GM12864 (cell line): ENCODE measurements at regions not wholly inside any gene's neighbourhood (a gene's known extent, or its start where the extent isn't known, plus 50 kb on each side); places are given as distances from the start of the nearest gene placed in this dataset.
A peak's percentile ranks its signal among the peaks of the same experiment; 100 is the strongest.
"Not testable (repeated sequence)": the region's sequence is repeated elsewhere in the genome, so short reads cannot be mapped to it uniquely, and the experiment has no call there.

ENCODE experiments used
- DNase-seq: peaks from one replicate; pipeline ENCODE4 v3.0.0-alpha.2; 2011; ENCODE audit warnings: low read depth
- H3K4me3 ChIP-seq: 2 replicates; pipeline ENCODE4 v1.5.1; 2011; ENCODE audit warnings: mild to moderate bottlenecking, low read depth, low read length, control low read depth
- CTCF ChIP-seq: IDR thresholded peaks from 2 replicates; pipeline ENCODE4 v1.5.1; 2011; ENCODE audit warnings: low read depth, mild to moderate bottlenecking, moderate library complexity, low read length, control low read depth, inconsistent platforms; ENCODE audit errors: missing control alignments

- no peak for TF ChIP-seq CTCF
- no peak for DNase-seq
- H3K4me3 ChIP-seq: peak overlapping the region; percentile 55; the same call in 1 of the 2 replicates
Observed at GRCh38 chr1:148264374-148265276, 112.5 kb upstream of the NBPF11 start.

GRCh38 chr1:148263906-148264255 lies 111.8 kb upstream of the NBPF11 start:
- peak overlapping the region; percentile 55 for H3K4me3 ChIP-seq
- TF ChIP-seq CTCF: no peak
- DNase-seq: no peak

GRCh38 chr1:148263128-148263905 lies 111.2 kb upstream of the NBPF11 start:
- peak; percentile 86 for DNase-seq
- peak overlapping the region; percentile 55 for H3K4me3 ChIP-seq
- no peak for TF ChIP-seq CTCF

GRCh38 chr1:148261684-148262083 lies 109.6 kb upstream of the NBPF11 start:
- not testable (repeated sequence) for H3K4me3 ChIP-seq, DNase-seq

- not testable (repeated sequence) for DNase-seq, H3K4me3 ChIP-seq
Observed at GRCh38 chr1:148257886-148258285, 105.8 kb upstream of the NBPF11 start.

GRCh38 chr1:148254611-148255429 lies 102.7 kb upstream of the NBPF11 start:
- DNase-seq, H3K4me3 ChIP-seq: not testable (repeated sequence)
- TF ChIP-seq CTCF: peak; percentile 59

GRCh38 chr1:148253808-148254207 lies 101.7 kb upstream of the NBPF11 start:
- not testable (repeated sequence) for DNase-seq, H3K4me3 ChIP-seq

- not testable (repeated sequence) for H3K4me3 ChIP-seq, DNase-seq
Observed at GRCh38 chr1:148248798-148249197, 96.7 kb upstream of the NBPF11 start.

- not testable (repeated sequence) for DNase-seq
Observed at GRCh38 chr1:148246258-148246861, 94.3 kb upstream of the NBPF11 start.

GRCh38 chr1:148245843-148246242 lies 93.8 kb upstream of the NBPF11 start:
- H3K4me3 ChIP-seq, DNase-seq: not testable (repeated sequence)

More at GRCh38 chr1:148246258-148246861, 94.3 kb upstream of the NBPF11 start:
- H3K4me3 ChIP-seq: not testable (repeated sequence)

- not testable (repeated sequence) for DNase-seq, H3K4me3 ChIP-seq
Observed at GRCh38 chr1:148245443-148245842, 93.4 kb upstream of the NBPF11 start.

- not testable (repeated sequence) for H3K4me3 ChIP-seq, DNase-seq
Observed at GRCh38 chr1:148233250-148233649, 81.2 kb upstream of the NBPF11 start.

- not testable (repeated sequence) for DNase-seq
Observed at GRCh38 chr1:148228846-148229245, 76.8 kb upstream of the NBPF11 start.

More at GRCh38 chr1:148228846-148229245, 76.8 kb upstream of the NBPF11 start:
- not testable (repeated sequence) for H3K4me3 ChIP-seq
